CD4-positive, CD25-positive, alpha-beta regulatory T cell (primary cell): ENCODE measurements at regions not wholly inside any gene's neighbourhood (a gene's known extent, or its start where the extent isn't known, plus 50 kb on each side); places are given as distances from the start of the nearest gene placed in this dataset.
A peak's percentile ranks its signal among the peaks of the same experiment; 100 is the strongest.

ENCODE experiments used
- ATAC-seq, 2 donors: fragments of 150-1000 bp; cut with Tn5 transposase; one replicate each; pipeline ENCODE4 v1.10.0; 2021; ENCODE audit warnings: low read depth in 2 of 2, moderate number of reproducible peaks in 2 of 2, moderate library complexity in 1 of 2
- DNase-seq, 3 donors: peaks; one replicate each; pipeline versions ENCODE4 v3.0.0 to v3.0.0-alpha.2; 2012 to 2022; ENCODE audit warnings: mixed read lengths in 1 of 3
- H3K27ac ChIP-seq: one replicate; pipeline ENCODE4 v1.7.0; 2013; ENCODE audit warnings: mild to moderate bottlenecking, low read length; ENCODE audit not compliant: insufficient read depth, poor library complexity, severe bottlenecking
- H3K27me3 ChIP-seq: one replicate; pipeline ENCODE4 v1.7.0; 2013; ENCODE audit warnings: low read length; ENCODE audit not compliant: control insufficient read depth, insufficient read depth
- H3K36me3 ChIP-seq: one replicate; pipeline ENCODE4 v1.7.0; 2013; ENCODE audit warnings: mild to moderate bottlenecking, low read length, moderate library complexity; ENCODE audit not compliant: control insufficient read depth, insufficient read depth
- H3K4me1 ChIP-seq: 2 replicates; pipeline ENCODE4 v1.7.0; 2013; ENCODE audit warnings: mild to moderate bottlenecking, low read length; ENCODE audit not compliant: insufficient read depth, control insufficient read depth, poor library complexity, severe bottlenecking
- H3K4me3 ChIP-seq: one replicate; pipeline ENCODE4 v1.7.0; 2013; ENCODE audit warnings: low read depth, mild to moderate bottlenecking, low read length, moderate library complexity
- H3K9me3 ChIP-seq, 2 experiments: 1 replicate in 1 of 2; 2 replicates in 1 of 2; pipeline ENCODE4 v1.7.0; 2013; ENCODE audit warnings: low read length in 2 of 2, mild to moderate bottlenecking in 1 of 2, moderate library complexity in 1 of 2; ENCODE audit not compliant: control insufficient read depth in 2 of 2
- H3K27ac Mint-ChIP-seq, 3 donors: one replicate each; pipeline ENCODE4 v1.8.0; 2020 to 2022; ENCODE audit warnings: mild to moderate bottlenecking in 3 of 3, mixed read lengths in 3 of 3, moderate library complexity in 2 of 3
- H3K27me3 Mint-ChIP-seq: one replicate; pipeline ENCODE4 v1.8.0; 2022; ENCODE audit warnings: mild to moderate bottlenecking, mixed read lengths
- H3K36me3 Mint-ChIP-seq: one replicate; pipeline ENCODE4 v1.8.0; 2020; ENCODE audit warnings: mixed read lengths
- H3K4me1 Mint-ChIP-seq, 4 donors: one replicate each; pipeline ENCODE4 v1.8.0; 2020 to 2022; ENCODE audit warnings: mixed read lengths in 4 of 4, mild to moderate bottlenecking in 1 of 4
- H3K4me3 Mint-ChIP-seq, 4 donors: one replicate each; pipeline ENCODE4 v1.8.0; 2020 to 2022; ENCODE audit warnings: mild to moderate bottlenecking in 4 of 4, mixed read lengths in 4 of 4, moderate library complexity in 3 of 4
- H3K9me3 Mint-ChIP-seq, 7 donors: one replicate each; pipeline ENCODE4 v1.8.0; 2020 to 2022; ENCODE audit warnings: mixed read lengths in 7 of 7, mild to moderate bottlenecking in 3 of 7, moderate library complexity in 2 of 7

DNA sequence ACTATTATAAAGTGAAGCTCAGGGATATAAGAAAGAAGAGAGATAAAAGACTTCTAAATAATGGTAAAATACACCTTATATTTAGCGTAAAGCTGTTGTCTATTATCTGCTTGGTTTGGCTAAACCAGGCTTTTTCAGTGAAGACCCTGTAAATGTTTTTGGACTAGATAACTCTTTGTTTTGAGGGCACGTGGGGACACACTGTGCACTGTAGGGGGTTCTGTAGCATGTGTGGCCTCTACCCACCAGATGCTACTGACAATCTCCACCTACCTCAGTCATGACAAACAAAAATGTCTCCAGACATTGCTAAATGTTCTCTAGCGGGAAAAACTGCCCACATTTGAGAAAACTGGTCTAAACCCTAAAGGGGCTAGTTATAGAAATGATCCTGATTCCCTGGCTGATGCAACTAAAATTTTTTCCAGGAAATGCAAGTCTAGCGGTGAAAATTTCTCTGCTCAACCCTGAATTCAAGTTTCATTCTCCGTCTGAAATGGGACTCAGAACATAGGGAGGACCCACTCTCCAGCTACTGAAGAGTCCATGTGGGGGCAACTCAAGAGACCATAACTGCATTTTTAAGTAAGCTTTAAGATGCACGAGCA, 355.2 kb upstream of the RASGEF1B start:
- Histone ChIP-seq H3K27ac (no peak overlapping the region), H3K36me3 (no peaks in the 10 kb centered on the region), H3K4me3 (no peak overlapping the region), H3K27me3 (no peaks in the 10 kb centered on the region), H3K4me1 (no peaks in the 10 kb centered on the region), H3K9me3 (no peaks in the 10 kb centered on the region)
- Mint-ChIP-seq H3K27me3 (no peaks in the 10 kb centered on the region), H3K4me1 (peaks cover 0 to 3% (median 1%) of the 10 kb centered on the region in 4 donors), H3K27ac (peak overlapping the region in 1 of 3 donors; percentile 56), H3K4me3 (no peak overlapping the region), H3K9me3 (no peaks in the 10 kb centered on the region), H3K36me3 (peaks cover 4% of the 10 kb centered on the region)
- ATAC-seq = no peak
- no peak for DNase-seq

DNA sequence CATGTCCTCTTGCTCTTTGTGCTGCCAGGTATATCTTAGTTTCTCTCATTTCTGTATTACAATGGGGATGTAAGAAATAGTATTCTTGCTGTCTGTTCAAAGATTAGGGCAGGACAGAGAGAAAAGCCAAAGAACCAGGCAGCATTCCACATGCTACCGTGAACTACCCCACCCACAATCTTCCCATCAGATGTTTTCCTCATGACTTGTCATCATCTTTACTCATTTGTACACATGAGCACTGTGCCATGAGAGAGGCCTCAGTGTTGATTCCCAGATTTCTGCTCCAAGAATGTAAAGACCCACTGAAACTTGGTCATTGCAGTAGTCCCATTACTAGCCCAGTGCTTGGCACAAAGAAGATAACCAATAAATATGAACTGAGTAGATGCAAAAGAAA, 354.6 kb upstream of the RASGEF1B start:
- ATAC-seq (no peak), DNase-seq (no peak)
- Histone ChIP-seq H3K27ac (no peak overlapping the region), H3K36me3 (no peaks in the 10 kb centered on the region), H3K4me3 (no peak overlapping the region), H3K27me3 (no peaks in the 10 kb centered on the region), H3K4me1 (no peaks in the 10 kb centered on the region), H3K9me3 (no peaks in the 10 kb centered on the region)
- Mint-ChIP-seq H3K27ac (no peak overlapping the region), H3K27me3 (peaks cover 5% of the 10 kb centered on the region), H3K36me3 (peaks cover 4% of the 10 kb centered on the region), H3K4me1 (peaks cover 0 to 3% (median 1%) of the 10 kb centered on the region in 4 donors), H3K4me3 (no peak overlapping the region), H3K9me3 (no peaks in the 10 kb centered on the region)

DNA sequence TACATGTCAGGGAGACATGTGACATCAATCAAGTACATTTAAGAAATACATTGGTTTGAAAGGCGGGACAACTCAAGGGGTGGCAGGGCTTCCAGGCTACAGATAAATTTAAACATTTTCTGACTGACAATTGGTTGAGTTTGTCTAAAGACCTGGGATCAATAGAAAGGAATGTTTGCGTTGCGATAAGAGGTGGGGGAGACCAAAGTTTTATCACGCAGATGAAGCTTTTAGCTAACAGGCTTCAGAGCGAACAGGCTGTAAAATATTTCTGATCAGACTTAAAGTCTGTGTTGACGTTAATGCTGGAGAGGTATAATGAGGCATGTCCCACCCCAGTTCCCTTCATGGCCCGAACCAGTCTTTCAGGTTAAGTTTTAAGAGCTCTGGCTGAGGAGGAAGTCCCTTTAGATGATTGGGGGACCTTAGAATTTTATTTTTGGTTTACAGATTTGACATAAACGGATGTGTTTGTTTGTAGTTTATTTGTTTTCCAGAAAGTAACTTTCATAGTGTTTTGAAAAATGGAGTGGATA, 346.7 kb upstream of the RASGEF1B start:
- no peaks in the 10 kb centered on the region for H3K27me3 ChIP-seq
- no peaks in the 10 kb centered on the region for H3K9me3 ChIP-seq
- H3K36me3 ChIP-seq = no peaks in the 10 kb centered on the region
- peaks cover 0 to 3% (median 0%) of the 10 kb centered on the region in 7 donors for H3K9me3 Mint-ChIP-seq
- no peak overlapping the region for H3K27ac Mint-ChIP-seq
- no peak for DNase-seq
- no peak overlapping the region for H3K27ac ChIP-seq
- no peaks in the 10 kb centered on the region for H3K4me1 Mint-ChIP-seq
- no peak for ATAC-seq
- no peaks in the 10 kb centered on the region for H3K36me3 Mint-ChIP-seq
- H3K4me1 ChIP-seq = no peaks in the 10 kb centered on the region
- peak overlapping the region in 1 of 4 donors; percentile 38 for H3K4me3 Mint-ChIP-seq
- no peak overlapping the region for H3K4me3 ChIP-seq
- peaks cover 17% of the 10 kb centered on the region for H3K27me3 Mint-ChIP-seq

DNA sequence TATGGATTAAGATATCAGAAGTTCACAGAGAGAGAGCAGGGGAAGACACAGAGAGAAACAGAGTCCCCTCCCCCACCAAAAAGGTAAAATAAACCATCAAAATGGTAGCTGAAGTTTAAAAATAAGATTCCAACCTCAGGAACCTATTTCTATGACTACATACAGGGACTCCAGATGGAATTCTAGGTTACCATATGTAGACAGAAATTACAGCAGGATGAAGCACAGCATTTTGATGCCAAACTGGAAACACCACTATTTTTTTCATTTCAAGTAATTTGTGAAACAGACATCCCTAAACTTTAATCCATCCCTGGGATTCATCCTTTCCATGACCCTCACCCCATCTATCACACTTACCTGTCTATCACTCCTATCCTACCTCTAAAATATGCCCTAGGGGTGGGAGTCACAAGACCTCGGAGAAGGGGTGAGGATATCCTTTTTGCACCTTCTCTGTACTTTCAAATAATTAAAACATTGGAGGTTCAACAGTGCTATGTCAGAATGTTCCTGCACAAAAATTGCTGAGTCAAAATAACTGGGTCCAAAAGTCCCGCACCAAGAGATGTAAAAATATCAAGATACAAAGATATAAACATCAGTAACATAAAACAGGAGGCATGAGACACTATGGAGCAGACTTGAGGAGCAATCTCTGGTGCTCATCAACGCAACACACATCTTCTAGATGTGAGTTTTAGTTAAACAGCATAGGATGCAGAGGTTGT, 344.5 kb upstream of the RASGEF1B start:
- ATAC-seq = no peak

DNA sequence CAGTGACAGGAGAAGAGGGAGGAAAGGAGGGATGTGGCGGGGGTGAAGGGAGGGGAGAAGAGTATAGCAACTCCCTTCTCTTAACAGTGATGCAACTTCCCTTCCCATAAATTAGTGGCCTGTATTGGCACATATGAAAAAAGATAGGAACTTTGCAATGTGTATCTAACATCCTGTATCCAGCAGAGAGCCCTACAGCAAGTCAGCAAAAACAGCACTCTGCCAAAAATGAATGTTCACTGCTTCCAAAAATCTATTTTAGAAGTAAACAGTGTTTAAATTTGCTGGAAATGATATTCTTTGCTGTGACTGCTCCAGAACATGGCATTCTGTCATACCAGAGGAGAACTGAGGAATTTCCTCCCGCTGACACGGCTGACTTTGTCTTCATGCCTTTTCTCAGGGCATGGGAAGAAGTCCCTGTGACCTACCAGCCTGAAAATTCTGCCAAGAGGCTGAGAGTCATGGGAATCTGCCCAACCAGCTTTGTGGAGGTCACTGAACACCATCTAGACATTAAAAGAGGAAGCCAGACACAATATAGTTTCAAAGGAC, 343.4 kb upstream of the RASGEF1B start:
- Mint-ChIP-seq H3K4me3 (no peak overlapping the region), H3K9me3 (peaks cover 0 to 2% (median 0%) of the 10 kb centered on the region in 7 donors), H3K4me1 (no peaks in the 10 kb centered on the region), H3K36me3 (no peaks in the 10 kb centered on the region), H3K27ac (no peak overlapping the region), H3K27me3 (peaks cover 24% of the 10 kb centered on the region)
- Histone ChIP-seq H3K4me1 (no peaks in the 10 kb centered on the region), H3K27me3 (peaks cover 9% of the 10 kb centered on the region), H3K27ac (no peak overlapping the region), H3K4me3 (no peak overlapping the region), H3K9me3 (no peaks in the 10 kb centered on the region), H3K36me3 (no peaks in the 10 kb centered on the region)
- no peak for DNase-seq
- ATAC-seq = no peak

More for the DNA sequence above, 344.5 kb upstream of the RASGEF1B start:
- H3K27me3 Mint-ChIP-seq = peaks cover 23% of the 10 kb centered on the region
- H3K27ac Mint-ChIP-seq = no peak overlapping the region
- H3K36me3 Mint-ChIP-seq = no peaks in the 10 kb centered on the region
- Histone ChIP-seq H3K9me3 (no peaks in the 10 kb centered on the region), H3K27ac (no peak overlapping the region), H3K27me3 (peaks cover 9% of the 10 kb centered on the region), H3K4me3 (no peak overlapping the region), H3K4me1 (no peaks in the 10 kb centered on the region), H3K36me3 (no peaks in the 10 kb centered on the region)
- H3K4me3 Mint-ChIP-seq = no peak overlapping the region
- no peak for DNase-seq
- no peaks in the 10 kb centered on the region for H3K4me1 Mint-ChIP-seq
- peaks cover 0 to 3% (median 0%) of the 10 kb centered on the region in 7 donors for H3K9me3 Mint-ChIP-seq

DNA sequence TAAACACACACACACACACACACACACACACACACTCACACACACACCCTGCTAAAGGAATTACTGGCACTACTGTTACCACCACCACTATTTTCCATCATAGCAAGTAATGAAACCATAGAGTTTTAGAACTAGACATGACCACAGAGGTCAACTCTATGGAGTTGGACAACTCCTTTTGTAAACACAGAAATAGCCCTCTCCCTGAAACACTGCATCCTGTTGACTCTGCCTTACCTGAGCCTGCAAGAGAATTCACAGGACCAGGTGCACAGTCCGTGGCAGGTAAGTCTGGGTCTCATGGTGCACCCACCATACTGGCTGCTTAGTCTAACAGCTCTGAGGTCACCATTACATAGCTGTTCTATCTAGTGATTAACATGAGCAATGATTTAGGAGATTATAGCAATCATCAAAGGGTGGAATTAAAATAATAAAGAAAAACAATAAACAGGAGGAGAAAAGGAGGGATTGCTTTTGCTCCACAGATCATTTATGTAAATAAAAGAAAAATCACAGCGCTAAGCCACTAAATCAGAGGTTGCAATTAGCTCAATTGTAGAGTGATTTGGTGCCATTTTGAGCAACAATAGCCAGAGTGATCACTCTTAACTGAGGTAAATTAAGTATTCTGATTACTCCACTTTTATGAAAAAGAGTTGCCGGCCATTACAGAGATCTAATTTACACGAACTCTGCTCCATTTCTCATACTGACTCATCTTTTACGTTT, 340.0 kb upstream of the RASGEF1B start:
- Mint-ChIP-seq H3K4me1 (peaks cover 0 to 4% (median 0%) of the 10 kb centered on the region in 4 donors), H3K4me3 (no peak overlapping the region), H3K27ac (no peak overlapping the region), H3K36me3 (no peaks in the 10 kb centered on the region), H3K27me3 (peaks cover 16% of the 10 kb centered on the region), H3K9me3 (no peaks in the 10 kb centered on the region)
- no peak for ATAC-seq
- Histone ChIP-seq H3K36me3 (no peaks in the 10 kb centered on the region), H3K27me3 (peaks cover 11% of the 10 kb centered on the region), H3K27ac (no peak overlapping the region), H3K4me3 (no peak overlapping the region), H3K9me3 (no peaks in the 10 kb centered on the region), H3K4me1 (no peaks in the 10 kb centered on the region)
- no peak for DNase-seq

DNA sequence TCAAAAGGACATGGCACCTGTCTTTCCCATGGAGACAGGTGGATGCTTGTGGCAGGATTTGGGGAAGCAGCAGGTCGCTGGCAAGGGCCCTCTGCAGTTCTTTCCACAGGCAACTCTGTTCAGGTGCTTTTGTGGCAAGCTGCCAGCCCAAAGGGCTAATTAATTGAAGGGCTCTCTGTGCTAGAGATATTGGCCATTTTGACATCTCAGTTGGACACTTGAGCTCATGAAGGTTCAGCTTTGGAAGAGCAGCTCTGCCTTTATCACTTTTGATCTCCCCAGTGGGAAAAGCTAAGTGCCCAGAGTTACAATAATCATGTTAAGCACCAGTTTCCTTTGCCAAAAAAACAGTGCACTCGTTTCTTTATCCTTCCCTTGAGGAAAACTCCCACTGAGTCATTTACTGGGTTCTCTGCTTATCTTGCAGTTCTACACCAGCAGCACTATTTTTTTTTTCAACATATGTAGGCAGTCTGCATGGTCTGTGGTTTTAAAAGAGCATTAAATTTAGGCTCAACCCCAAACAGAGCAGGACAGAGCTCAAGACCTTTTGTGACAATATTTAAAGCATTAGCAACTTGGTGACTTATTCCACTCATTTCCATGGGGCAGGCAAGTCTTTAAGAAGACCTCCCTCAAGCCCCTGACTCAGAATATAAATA, 336.4 kb upstream of the RASGEF1B start:
- H3K27me3 Mint-ChIP-seq = peaks cover 21% of the 10 kb centered on the region
- ATAC-seq = no peak
- no peaks in the 10 kb centered on the region for H3K36me3 Mint-ChIP-seq
- H3K9me3 Mint-ChIP-seq = no peaks in the 10 kb centered on the region
- peaks cover 10% of the 10 kb centered on the region for H3K27me3 ChIP-seq
- H3K4me3 ChIP-seq = no peak overlapping the region
- no peaks in the 10 kb centered on the region for H3K9me3 ChIP-seq
- no peaks in the 10 kb centered on the region for H3K36me3 ChIP-seq
- H3K27ac Mint-ChIP-seq = no peak overlapping the region
- no peak for DNase-seq
- H3K4me1 ChIP-seq = no peaks in the 10 kb centered on the region
- H3K4me3 Mint-ChIP-seq = no peak overlapping the region
- no peak overlapping the region for H3K27ac ChIP-seq
- peaks cover 0 to 4% (median 0%) of the 10 kb centered on the region in 4 donors for H3K4me1 Mint-ChIP-seq
